Stimulated activated CD8-positive, alpha-beta memory T cell treated with anti-CD3 and anti-CD28 coated beads, Interleukin-12 subunit alpha, Interleukin-12 subunit beta, amount 100 ng/mL, for 24 hours (primary cell): ENCODE measurements at regions not wholly inside any gene's neighbourhood (a gene's known extent, or its start where the extent isn't known, plus 50 kb on each side); places are given as distances from the start of the nearest gene placed in this dataset.

ENCODE experiments used
- DNase-seq: peaks from one replicate; pipeline ENCODE4 v3.0.0-alpha.2; 2020; ENCODE audit errors: extremely low read depth

DNA sequence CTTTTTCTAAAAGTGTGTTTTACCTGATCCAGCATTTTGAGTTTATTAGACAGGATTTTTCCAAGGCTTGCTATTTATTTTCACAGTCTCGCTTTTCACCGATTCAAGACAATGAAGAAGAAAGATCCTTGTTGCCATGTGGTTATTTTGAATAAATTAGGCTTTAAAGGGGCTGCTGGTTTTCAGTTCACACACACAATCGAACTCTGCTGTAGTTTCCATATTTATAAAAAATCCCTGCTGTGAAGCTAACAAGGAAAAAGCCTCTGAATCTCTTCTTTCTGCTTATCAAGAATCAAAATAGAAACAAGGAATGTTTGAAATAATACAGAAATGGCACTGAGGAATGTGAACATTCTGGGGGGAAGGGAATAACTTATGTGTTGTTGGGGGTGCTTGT, 102.5 kb upstream of the KAZN start:
- no peak for DNase-seq

DNA sequence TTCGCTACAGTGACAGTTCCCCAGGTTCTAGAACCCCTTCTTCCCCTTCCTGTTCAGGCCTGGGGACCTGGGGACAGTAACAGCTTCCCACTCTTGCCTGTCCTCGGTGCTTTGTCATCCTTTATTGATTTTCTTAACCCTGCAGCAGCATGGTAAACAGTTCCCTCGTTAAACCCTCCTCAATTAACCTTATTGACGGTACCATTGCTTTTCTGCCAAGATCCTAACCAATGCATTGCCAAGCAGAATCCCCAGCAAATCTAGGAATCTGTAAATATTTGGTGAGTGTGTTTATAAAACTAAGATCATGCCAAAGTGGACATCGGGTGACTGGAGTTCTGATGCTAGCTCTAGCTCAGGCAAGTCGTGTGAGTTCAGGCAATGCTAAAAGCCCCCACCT, 99.6 kb upstream of the KAZN start:
- no peak for DNase-seq

DNA sequence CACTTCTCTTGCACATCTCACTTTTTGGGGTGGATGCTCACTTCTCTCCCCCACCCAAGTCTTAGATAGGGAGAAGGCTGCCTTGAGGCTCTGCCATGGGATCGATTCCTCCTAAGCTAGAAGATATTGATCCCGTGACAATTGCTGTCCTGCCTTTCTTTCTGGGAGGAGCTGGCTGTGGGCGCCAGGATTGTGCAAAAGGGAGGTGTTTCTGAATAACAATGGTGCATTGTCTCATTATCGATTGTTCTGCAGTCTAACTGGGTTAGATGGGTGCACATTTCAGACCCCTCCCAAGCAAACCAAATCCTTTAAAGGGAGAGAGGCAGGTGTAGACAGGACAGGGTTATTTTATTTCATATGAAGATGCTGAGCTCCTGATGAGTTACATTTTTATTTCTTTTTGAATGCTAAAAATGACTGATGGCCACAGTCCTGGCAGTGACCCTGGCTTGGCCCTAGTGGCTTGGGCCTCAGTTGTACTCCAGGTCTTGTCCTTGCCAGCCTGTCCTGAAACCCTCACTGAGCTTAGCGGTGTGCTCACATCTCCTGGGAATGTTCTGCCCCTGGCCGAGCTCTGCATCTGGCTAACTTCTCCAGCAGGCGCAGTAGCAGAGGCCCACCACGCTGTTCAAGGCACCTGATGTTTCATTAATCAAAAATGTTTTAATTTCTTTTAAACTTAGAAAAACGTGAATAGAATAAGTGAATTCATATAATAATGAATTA, 99.0 kb upstream of the KAZN start:
- no peak for DNase-seq

DNA sequence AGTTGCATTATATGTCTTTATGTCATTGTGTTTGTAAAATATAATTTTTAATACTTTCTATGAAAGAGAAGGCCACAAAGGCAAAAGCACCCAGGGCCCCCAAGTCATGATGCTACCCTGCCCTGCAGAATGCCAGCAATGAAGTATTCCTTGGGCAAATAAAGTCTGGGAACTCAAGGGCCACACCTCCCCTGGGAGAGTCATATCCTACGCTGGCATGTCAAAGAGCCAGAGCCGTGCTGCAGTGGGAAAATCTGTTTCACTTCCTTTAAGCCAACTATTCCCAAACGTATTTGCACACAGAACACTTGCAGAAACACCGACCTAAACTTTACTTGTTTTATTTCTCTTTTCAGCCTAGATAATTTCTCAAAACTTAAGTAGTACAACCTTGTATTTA, 98.4 kb upstream of the KAZN start:
- DNase-seq: no peak

DNA sequence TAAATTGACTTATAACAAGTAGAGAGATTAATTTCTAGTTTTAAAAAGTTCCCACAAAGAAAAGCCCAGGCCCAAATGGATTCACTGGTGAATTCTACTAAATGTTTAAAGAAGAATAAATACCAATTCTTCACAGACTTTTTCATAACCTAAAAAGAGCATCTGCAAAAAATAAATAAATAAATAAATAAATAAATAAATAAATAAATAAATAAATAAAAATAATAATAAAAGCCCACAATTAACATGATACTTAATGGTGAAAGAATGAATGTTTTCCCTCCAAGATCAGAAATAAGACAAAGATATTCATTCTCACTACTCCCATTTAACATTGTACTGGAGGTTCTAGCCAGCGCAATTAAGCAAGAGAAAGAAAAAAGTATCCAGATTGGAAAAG, 97.6 kb upstream of the KAZN start:
- DNase-seq: no peak

DNA sequence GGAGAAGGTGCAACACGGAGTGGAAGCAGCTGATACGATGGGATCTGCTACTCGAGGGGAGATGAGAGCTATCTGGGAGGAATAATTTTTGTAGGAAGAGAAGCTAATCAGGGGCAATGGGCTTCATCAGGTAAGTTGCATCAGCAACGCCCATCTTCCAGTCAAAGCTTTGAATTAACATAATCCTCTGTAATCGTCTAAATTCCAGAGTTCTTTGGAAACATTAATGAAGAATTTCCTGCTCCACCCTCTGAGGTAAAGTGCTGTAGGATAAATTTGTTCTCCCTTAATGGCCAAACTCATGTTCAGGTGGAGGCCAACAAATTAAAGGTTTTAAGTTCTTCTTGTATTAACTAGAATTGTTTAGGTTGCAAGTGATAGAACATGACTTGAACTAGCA, 94.0 kb upstream of the KAZN start:
- DNase-seq: no peak

DNA sequence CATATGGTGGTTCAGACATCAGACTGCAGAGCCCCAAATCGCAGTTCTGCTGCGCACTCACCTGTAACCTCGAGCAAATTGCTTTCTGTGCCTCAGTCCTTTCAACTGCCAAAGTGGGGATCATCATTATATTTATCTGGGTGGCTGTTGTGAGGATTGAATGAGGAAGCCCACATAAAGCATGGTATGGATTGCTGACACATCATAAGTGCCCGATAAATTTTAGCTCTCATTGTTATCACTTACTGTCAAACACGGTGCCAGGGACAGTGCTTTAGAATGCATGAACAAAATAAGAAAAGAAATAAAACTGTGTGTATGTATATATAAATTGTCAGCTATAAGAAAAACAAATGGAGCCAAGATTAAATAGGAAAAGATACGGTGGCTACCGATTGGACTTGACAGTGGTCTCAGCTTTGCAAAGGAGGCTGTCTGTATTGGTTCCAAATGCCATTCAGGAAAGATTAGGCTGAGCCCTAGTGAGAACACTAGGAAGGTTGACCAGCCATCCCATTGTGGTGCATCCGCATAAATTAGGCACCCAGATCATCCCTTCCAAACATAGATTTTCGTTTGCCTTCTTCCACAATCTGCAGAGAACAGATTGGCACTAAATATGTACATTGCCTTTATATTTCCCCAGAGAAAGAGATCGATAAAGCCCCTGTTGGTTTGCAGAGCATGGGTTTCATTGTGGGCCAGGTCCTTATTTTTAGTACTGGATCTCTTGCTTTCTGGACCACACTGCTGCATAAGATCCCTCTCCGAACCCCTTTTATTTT, 91.8 kb upstream of the KAZN start:
- no peak for DNase-seq

DNA sequence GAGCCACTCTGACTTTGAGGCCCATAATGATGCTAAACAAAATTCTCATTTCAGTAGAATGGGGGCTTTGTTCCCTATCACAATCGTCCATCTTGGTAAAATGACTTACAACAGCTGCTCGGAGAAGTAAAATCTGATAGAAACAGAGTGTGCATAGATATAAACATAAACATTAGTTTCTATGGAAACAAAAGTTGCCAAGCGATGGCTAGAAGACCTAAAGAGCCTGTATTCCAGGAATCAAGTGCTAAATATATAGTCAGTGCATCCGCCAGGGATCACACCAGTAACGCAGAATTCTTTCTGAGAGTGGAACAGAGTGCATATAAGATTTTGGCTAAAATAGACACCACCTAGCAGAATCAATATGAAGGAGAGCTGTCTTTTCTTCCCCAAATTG, 91.2 kb upstream of the KAZN start:
- no peak for DNase-seq

DNA sequence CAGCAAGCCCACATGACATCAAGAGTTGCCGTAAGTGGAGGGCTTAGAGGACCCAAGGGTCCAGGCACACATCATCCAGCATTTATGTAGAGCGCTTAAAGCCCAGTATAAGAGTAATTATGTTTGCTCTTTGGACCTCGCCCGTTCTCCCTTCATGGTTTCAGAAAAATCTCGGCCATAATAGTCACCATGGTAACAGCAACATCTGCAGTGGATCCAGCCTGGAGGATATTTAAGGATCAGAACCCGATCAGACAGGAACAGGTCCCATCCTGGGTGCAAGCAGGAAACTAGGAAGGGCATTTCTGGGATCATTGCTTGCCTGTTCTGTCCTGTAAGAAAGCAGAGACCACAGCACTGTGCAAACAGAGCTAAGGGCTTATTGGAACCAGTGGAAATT, 89.9 kb upstream of the KAZN start:
- no peak for DNase-seq

DNA sequence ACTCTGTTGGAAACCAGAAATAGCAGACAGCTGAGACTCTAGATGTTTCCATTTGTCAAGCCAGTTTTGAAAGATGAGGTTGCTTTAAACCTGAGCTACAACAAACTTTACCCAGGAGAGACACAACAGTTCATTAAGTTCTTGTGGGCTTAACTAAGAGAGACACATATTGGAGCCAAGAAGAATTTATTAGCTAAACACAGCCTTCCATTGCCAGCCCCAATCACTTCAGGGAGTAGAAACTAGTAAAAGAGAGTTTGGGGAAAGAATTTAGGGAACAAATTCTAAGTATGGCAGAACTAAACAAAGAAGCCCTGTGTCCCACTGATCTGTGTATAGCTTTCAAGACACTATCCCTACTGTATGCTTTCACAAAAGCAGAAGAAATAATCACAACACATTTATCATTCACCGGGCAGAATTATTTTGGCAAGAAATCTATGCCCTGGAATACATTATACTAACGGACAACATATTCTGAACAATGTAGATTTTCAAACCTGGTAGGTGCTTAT, 87.3 kb upstream of the KAZN start:
- DNase-seq: no peak

DNA sequence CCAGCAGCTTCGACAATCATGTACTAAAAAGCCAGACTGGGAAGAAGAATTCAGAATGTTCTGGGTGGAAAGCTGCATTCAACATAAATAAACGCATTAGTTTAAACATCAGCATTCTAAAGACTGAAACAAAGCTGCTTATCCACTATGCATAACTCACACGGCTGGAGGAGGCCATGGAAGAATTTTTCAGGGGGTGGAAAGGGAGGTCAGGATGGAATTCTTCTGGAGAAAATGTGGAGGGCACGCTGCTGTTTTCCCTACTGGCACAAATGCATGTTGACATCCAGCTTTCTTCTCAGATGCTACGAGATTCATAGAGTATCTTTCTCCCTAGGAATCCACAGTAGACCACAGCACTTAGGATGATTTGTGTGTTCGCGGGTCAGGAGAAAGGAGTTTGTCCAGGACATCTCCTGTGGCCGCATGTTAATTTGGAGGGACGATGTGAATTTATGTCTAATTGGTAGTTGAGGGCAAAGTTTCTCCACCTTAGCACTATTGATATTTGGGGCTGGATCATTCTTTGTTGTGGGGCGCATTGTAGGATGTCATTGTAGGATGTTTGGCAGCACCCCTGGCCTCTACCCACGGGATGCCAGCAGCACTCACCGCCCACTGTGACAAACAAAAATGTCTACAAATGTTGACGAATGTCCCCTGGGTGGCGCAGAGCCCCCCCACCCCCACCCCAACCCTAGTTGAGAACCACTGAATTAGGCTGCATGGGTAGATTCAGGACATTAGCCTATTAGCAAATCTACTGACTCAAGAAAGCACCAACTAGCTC, 86.5 kb upstream of the KAZN start:
- DNase-seq: no peak

DNA sequence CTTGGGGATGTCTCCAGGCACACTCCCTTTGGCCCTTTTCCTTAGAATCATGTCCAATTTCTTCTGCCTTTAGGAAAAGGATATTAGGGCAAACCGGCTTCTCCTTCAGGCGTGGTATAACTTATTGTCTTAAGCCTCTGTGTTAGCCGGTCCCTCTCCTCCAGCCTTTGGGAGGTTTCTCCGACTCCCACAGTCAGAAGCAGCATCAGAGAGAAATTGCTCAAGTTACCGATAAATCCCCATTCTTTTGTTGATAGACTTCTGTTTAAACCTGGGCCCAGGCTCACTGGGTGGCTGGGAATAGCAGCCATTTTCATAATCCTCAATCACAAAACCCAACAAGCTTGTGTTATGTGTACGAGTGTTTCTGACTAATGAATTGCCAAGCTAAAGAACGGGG, 85.4 kb upstream of the KAZN start:
- no peak for DNase-seq

DNA sequence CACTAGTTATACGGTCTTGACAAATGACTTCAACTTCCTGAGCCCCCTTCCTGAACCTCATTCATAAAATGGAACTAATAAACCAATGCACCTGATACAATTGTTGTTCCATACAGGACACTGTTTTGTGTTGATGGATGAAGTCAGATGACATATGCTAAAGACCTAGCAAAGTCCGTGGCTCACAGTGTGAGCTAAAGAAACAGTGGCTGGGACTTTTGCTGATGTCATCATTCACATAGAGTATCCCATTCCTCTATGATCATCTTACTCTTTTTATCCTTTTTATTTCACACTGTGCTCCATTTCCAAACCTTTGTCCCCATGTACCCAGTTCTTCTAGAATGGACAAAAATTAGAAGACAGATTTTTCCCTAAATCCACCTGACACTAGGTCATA, 83.7 kb upstream of the KAZN start:
- DNase-seq: no peak

DNA sequence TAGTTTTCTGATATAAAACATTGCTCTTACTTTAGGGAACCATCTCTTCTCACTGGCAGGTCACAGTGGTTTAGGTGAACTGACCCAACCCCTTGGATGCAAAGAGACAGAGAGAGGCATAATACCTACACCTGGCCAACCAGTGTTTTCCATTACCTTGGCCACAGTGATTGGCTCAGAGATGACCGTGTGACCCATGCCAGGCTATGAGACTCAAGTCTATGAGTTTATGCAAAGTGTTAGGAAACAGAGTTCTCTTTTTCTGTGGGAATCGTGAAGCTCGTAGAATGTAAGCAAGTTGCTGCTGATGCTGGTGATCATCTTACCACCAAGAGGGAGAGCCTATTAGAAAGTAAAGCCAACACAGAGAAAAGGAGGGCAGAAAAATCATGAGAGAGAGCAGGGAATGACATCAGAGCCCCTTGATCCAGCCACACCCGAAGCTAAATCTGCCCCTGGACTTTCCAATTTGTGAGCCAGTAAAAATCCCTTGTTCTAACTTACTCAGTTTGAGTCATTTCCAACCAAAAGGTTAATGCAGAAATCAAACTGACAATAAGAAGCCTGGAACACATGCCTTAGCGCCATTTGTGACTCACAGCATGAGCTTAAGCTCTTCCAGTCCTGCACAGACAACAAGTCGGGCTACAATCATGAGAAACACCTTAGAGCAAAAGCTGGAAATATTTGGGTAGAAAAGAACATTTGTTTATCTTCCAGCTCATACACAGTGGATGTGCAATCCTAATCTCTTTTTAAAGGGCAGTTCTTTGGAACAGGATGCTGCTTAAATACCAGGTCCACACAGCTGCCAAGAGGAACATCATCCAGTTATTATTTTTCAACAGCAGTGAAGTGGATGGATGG, 81.3 kb upstream of the KAZN start:
- no peak for DNase-seq

DNA sequence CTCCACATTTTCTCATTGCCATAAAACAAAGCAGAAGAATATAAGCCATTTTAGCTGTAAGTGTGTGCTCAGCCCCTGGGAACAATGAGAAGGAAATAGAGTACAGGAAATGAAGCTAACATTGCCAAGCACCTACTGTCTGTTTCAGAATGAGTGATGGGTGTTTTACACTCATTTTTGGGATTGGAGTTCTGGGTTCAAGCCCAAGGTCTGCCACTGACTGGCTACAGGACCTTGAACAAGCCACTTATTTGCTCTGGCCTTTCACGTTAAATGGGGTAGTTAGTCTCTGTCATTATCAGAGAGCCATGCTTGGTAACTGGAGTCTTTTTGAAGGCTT, 80.7 kb upstream of the KAZN start:
- DNase-seq: no peak

DNA sequence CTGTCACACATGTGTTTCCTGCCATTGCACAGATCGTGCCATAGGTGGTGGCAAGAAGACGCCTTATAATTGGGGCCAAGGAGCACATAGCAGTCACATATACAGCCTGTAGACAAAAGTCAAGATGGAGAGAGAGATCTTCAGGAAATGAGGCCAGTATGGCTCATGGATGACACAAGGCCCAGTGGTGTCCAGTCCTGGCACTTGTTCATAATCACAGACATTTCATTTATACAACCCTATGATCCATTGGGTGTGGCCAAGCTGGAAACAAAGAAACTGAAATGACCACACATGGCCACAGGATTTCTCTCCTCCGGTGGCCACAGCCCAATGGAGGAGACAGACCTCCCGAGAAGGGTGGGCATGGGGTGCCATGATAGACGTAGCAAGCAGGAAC, 78.5 kb upstream of the KAZN start:
- no peak for DNase-seq

DNA sequence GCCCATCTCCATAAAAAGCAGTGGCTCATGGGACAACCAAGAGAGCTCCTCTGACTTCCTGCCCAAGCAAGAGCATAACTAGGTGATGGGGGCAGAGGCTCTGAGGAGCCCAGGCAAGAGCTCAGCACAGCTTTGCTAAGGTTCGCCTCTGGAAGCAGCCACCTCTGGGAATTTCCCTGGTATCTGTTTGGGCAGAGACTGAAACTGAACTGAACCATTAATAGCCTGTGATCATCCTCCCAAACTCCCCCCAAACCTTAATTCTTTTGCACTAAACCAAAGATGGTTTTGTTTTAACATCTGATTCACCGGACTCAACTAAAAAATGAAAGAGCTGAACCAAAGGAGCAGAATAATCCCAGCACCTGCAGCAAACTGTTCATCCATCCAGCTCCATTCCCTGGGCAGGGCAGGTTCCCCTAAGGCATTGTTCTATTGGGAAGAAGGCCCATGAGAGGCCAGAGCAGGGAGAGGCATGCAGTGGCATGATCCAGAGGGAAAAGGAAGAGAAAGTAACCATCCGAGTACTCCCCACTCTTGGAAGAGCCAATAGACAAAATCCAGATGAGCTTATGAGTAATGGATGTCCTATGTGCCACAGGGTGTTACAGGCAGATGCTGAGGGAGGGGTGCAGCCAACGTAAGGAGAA, 77.8 kb upstream of the KAZN start:
- no peak for DNase-seq

DNA sequence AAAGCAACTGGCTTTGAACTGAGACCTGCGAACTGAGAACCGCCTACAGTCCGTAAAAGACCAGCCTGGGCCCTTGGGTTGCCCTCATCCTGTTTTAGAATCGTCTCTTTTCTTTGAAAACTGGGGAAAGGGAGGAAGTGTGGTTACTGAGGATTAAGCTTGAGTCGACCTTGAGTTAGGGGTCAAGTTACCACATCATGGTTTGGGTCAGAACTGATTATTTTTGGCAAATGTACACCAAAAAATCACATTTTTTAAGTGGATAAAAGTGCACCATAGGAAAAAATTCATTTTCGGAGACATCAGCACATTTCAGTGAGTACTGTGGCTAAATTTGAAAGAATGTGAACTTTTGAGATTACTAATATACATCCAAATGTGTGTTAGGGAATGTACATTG, 76.9 kb upstream of the KAZN start:
- DNase-seq: no peak

DNA sequence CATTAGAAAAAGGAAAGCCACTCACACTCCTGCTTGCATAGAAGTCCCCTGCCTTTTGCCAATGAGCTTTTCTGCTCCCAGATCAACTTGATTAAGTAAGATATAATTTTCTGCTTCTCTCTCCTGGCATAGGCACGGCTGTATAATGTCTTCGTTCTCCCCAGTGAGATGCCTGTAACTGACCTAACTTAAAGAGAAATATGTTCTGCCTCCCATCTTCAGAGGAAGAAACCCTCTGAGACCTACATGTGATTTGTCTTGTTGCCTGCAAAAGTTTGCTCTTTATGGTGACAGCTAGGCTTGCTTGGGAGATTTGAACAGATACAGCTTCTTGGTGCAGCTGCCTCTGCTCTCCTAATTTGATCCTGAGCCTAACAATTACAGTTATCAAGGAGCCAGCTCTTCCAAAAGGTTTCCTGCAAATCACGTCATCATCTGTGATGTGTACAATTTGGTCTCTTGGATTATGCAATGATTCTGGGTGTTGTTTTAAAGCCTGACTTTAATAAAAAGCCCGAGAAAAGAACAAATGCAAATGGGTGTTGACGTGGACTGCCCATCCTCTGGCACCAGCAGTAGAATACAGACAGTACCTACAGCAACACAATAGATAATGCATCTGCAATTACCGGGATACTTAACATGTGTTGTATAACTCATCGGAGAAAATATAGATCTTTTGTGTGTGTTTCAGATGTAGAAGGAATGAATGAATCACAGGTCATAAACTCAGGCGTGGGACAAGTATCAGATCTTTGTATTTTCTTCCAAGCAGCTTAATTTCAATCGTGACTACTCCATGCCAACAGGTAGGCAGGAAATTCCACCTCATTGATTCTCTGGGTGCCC, 76.2 kb upstream of the KAZN start:
- no peak for DNase-seq

DNA sequence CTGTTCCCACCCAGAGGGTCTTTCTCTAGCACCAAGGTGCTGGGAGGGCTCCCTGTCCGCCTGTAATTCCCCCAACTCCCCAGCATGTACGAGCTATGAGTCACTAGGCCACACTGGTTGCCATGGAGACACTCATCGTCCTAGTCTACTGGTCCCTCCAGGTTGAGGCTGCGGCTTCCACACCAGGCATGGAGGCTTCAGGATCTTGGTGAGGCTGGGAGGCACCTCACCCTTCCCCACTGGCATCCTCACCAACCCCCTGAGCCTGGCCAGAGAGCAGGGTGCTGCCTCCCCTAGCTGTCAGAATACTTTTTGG, 75.6 kb upstream of the KAZN start:
- no peak for DNase-seq
